GM21515 (cell line): ENCODE measurements at regions not wholly inside any gene's neighbourhood (a gene's known extent, or its start where the extent isn't known, plus 50 kb on each side); places are given as distances from the start of the nearest gene placed in this dataset.
"Not testable (repeated sequence)": the region's sequence is repeated elsewhere in the genome, so short reads cannot be mapped to it uniquely, and the experiment has no call there.

Source experiments
- ATAC-seq: cut with Tn5 transposase; IDR thresholded peaks from one replicate; pipeline ENCODE4 v1.9.1; 2021; ENCODE audit not compliant: unreplicated experiment

DNA sequence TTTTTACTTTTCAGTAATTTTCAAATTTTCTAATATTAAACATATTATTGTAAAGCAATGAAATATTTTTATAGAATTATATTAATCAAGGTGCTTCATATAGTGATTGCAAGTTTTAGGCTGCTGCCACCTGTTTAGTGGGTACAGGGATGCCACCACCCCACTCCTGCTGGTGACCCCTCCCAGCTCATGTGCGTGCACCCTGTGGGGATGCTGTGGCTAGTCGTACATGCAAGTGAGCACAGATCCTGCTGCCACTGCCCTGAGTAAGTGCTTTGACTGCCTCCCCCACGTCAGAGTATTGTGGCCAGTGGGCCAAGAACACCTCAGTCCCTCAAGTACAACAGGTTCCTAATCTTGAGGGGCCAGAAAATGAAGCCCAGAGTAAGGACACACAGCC is 320.1 kb upstream of the DDI1 start:
- no peak for ATAC-seq

DNA sequence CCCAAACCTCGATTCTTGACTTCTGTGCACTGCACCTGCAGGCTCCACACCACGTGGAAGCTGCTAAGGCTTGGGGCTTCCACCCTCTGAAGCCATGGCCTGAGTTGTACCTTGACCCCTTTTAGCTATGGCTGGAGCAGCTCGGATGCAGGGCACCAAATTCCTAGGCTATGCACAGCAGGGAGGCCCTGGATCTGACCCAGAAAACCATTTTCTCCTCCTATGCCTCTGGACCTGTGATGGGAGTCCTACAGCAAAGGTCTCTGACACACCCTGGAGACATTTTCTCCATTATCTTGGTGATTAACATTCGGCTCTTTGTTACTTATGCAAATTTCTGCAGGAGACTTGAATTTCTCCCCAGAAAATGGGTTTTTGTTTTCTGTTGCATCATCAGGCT is 309.2 kb upstream of the DDI1 start:
- no peak for ATAC-seq

DNA sequence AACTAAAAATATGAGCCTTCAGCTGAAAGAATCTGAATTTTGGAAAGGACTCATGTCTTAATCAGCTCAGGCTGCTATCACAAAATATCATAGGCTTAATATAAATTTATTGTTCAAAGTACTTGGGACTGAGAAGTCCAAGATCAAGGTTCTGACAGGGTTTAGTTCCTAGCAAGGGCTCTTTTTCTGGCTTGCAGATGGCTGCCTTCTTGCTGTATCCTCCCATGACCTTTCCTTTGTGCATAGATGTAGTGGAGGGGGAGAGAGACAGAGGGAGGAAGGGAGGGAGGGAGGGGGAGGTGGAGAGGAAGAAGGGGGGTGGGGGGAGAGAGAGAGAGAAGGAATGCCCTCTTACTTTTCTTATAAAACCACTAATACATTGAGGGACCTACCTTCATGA is 306.8 kb upstream of the DDI1 start:
- no peak for ATAC-seq

DNA sequence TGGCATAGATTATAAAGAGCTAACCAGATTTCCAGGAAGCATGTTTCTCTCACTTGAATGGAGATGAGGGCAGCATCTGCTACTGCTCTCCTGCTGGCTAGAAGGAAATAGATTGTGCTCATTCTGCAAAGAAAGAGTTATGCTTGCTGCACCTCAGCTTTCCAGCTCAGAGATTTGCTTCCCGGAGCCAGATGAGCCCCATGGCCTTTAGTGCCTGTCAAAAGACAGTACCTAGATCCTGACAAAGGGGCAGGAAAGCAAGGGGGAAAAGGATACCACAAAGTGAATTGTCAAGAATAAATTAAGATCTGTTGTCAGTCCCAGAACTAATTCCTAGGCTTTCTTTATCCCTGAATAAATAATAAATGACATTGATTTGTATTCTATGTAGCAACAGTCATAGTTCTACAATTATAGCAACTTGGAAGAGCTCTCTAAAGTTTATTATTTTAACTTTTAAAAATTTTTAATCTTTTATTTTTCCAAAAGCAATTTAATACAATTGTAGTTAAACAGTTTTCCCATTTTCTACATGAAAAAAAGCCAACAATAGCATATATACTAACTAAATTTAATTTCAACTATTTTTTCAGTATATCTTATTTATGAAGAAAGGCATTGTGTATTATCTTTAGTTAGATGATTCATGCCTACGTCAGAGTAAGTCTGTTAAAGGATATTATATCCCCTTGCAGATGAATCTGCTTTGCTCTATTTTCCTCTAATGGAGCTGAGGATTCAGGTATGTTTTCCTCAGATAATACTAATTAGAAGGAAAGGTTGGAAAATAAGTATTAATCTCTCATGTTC is 306.1 kb upstream of the DDI1 start:
- no peak for ATAC-seq

DNA sequence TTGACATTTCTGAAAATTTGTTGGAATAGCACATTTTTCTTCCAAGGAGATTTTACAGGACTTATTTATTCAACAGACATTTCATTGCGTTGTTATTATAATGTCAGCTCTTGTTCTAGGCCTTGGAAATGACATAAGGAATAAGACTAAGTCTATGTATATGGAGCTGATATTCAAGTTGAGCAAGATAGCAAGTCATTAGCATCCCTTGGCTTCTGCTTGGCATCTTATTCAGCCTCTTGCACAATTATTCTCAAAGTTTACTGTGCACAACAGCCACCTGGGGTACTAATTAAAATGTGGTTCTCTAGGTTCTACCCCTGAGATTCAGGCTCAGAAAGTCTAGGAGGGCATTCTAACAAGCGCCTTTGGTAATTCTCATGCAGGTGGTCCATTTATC is 304.8 kb upstream of the DDI1 start:
- ATAC-seq: no peak

DNA sequence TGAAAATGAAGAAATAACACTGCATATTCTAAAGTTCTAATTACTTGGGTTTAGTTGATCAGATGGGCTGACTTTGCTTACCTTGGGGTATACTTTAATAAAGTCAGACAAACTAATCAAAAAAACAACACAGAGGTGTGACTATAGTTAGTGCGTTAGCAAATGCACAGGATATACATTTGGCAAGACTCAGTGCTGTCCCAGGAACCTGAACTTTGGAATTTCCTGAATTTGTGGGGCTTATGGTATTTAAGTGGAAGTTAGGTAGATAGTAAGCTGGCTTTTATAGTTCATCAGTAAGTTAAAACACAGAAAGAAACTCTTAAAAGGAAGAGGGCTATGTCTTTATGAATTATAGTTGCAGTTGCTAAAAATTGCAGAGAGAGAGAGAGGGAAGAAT is 302.6 kb upstream of the DDI1 start:
- no peak for ATAC-seq

DNA sequence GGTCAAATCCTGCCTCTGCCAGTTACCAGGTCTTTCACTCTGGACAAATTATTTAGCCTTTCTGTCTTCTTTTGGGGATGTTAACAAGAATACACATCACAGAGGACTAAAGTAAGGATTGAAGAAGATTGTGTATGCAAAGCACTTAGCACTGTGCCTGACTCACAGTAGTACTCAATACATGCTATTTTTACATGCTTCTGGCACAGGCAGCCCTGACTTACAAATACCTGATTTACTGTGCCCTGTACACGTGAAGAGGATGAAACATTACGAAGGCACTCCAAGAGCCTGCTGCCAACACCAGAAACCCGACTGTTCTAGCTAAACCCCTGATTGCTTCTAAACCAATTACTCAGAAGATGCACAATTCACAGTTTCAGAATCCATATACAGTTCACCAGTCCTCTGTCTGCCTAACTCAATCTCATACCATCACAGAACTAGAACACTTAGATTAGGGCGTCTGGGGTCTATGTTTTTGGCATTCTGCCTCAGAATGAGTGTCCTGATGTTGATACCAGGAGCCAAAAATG is 300.9 kb upstream of the DDI1 start:
- no peak for ATAC-seq

DNA sequence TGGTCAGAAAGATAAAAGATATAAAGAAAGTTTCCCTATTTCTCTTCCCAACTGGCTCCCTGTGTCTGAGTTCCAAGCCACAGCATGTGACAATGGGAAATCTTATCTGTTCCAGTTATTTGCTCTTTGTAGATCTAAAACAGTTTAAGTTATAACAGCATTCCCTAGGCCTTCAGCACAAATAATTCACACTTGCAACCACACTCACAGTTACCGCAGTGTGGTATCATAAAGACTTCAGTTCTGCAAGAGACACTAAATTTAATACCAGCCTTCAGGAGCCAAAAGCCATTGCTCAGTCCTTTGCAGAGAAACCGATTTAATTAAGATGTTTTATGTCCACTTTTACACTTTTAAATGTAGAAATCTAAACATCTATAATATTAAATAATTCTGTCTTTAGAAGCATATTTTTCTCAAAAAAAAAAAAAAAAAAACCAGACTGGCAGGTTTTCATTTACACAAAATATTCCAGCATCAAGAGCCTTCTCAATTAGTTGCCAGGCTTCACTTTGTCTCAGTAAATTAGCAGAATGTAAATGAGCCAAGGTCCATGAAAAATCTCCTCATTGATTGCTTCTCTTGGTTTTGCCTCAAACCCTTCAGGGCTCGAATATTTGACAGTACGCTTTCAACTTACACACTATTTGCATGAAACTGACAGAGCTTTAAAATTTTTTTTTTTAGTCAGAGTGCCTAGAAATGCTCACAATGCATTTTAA is 300.0 kb upstream of the DDI1 start:
- ATAC-seq: no peak

DNA sequence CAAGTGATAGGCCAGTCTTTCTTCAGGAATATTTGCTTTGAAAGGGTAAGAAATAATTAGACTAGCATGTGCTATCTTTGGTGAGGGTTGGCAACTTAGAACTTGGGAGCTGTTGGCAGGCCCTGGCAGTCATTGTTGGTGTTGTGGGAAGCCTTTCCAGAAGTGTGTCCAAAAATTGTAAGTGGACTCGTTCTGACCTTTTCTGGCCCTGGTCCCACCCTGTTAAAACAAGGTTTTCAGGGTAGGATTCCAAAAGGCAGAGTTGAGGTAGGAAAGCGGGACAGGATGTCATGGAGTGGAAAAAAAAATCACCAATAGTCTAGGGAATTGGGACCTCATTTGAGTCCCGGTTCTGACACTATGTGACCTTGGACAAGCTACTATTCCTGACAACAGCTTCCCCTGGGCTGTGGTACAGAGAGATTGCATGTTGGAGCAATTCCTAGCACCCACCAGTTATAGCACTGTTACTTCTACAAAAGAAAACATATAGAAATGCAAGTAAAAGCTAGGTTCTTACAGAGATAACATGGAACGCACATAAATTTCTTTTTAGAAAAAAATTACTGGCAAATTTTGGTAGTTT is 299.3 kb upstream of the DDI1 start:
- ATAC-seq: no peak

DNA sequence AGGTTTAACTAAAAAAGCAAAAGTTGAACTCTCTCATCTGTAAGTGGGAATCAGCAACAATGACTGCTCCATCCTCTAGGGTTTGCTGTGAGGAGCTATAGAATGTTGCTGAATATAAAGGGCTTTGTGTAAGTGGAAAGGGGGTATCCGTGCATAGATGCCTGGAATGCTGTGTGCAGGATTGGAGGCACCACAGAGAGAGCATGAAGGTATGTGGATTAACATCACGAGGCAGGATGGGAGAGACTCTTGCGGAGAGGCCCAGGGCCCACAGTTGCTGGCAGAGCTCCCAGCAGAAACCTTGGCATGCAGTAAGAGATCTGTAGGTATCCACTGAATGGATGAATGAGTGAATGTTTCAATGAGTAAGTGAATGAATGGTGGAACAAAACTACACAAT is 298.7 kb upstream of the DDI1 start:
- no peak for ATAC-seq

DNA sequence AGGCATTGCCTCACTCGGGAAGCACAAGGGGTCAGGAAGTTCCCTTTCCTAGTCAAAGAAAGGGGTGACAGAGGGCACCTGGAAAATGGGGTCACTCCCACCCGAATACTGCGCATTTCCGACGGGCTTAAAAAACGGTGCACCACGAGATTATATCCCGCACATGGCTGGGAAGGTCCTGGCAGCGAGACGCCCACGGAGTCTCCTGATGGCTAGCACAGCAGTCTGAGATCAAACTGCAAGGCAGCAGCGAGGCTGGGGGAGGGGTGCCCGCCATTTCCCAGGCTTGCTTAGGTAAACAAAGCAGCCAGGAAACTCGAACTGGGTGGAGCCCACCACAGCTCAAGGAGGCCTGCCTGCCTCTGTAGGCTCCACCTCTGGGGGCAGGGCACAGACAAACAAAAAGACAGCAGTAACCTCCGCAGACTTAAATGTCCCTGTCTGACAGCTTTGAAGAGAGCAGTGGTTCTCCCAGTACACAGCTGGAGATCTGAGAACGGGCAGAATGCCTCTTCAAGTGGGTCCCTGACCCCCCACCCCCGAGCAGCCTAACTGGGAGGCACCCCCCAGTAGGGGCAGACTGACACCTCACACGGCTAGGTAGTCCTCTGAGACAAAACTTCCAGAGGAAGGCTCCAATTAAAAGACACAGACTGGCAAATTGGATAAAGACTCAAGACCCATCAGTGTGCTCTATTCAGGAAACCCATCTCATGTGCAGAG is 297.2 kb upstream of the DDI1 start:
- not testable (repeated sequence) for ATAC-seq

DNA sequence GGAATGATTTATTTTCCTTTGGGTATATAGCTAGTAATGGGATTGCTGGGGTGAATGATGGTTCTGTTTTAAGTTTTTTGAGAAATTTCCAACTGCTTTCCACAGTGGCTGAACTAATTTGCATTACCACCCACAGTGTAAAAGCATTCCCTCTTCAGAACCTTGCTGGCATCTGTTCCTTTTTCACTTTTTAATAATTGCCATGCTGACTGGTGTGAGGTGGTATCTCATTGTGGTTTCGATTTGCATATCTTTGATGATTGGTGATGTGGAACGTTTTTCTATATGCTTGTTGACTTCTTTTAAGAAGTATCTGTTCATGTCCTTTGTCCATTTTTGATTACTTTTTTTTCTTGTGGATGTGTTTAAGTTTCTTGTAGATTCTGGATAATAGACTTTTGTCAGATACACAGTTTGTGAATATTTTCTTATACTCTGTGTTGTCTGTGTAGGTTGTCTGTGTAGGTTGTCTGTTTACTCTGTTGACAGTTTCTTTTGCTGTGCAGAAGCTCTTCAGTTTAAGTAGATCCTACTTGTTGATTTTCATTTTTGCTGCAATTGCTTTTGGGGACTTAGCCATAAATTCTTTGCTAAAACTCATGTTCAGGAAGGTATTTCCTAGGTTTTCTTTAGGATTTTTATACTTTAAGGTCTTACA is 291.8 kb upstream of the DDI1 start:
- ATAC-seq: no peak

DNA sequence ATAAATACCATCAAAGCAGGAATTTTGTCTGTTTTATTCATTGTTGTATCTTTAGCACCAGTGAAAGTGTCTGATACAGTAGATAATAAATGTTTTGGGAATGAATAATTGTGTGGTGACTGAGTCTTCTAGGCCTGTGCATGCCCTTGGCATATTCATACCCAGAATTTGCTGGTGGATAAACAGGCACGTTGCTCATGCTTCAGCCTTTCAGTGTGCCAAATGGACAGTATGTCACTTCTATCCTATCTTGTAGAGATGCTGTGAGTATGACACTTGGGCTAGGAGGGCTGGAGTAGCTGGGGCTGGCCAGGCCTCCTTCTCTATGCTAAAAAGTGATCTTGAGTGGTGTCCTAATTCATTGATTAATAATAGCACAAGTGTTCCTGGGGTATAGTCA is 287.3 kb upstream of the DDI1 start:
- ATAC-seq: no peak

DNA sequence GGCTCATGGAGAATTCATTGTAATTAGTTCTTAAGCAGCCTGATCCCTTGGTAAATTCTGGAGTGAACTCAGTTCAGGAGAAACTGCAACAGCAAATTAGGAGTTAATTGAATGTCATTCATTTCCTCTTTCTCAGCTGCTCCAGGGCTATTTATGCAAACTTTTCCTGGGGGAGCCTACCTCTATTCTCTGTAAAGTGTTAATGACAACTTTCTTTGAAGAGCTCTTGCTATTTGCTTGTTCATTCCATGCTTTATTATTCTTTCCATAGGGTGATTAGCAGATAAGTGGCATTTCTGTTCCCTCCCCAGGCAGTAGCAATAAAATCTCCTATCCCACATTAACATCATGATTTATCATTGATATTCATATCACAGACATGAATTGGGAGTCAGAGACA is 267.6 kb upstream of the DDI1 start:
- no peak for ATAC-seq

DNA sequence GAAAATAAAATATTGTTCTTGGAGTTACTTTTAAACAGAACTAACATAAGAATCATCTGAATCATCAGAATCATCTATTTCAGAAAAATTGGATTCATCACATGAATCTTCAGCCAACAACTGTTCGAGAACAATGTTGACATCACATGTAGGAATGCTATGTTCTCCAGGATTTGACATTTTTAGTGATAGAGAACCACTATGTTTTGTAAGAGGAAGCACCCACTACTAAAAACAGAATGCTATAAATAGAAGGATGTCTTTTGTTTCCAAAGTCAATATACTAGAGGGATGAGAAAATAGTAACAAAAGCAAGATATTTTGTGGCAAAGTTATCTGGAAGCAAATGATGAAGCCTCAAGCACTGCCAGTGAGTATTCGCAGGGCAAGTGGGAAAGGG is 263.4 kb upstream of the DDI1 start:
- ATAC-seq: no peak

DNA sequence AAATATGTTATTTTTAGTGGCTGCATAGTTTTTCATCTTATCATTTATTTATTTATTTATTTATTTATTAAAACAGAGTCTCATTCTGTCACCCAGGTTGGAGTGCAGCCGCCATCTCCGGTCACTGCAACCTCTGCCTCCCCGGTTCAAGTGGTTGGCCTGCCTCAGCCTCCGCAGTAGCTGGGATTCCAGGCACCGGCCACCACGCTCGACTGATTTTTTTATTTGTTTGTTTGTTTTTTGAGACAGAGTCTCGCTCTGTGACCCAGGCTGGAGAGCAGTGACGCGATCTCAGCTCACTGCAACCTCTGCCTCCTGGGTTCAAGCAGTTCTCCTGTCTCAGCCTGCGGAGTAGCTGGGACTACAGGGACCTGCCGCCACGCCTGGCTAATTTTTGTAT is 262.9 kb upstream of the DDI1 start:
- no peak for ATAC-seq

DNA sequence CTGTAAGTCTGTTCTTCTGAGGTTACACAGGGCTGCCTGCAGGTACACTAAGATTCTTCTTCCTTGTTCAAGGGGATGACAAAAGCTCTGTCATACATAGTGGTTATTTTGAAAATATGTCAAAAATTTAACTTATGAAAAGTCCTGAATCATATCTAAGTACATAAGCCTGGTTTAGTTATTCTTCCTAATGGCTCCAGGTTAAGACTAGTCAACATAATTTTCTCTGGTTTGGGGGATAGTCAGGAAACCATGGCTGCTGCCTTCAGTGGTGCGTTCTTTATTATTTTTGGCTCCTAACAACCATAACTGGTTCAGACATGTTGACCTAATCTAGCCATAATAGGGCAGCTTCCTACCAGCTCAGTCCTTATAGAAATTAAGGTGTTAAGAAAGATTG is 257.4 kb upstream of the DDI1 start:
- ATAC-seq: no peak

DNA sequence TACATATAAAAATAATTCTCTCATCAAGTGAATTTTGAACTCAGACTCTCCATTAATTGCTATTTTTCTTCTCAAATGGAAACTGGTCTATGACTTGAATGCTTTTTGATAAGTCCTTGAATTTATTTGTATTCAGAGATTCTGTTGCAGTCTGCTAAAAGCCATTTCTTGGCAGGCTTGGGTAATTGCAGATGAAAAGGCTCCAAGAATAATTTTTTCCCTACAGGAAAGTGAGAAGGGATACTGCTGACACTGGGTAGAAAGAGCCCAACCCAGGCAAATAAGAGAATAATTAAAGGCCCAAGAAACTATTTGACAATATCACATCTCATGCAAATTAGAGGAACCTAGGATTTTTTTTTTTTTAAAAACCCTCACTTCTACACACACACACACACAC is 246.5 kb upstream of the DDI1 start:
- ATAC-seq: no peak

DNA sequence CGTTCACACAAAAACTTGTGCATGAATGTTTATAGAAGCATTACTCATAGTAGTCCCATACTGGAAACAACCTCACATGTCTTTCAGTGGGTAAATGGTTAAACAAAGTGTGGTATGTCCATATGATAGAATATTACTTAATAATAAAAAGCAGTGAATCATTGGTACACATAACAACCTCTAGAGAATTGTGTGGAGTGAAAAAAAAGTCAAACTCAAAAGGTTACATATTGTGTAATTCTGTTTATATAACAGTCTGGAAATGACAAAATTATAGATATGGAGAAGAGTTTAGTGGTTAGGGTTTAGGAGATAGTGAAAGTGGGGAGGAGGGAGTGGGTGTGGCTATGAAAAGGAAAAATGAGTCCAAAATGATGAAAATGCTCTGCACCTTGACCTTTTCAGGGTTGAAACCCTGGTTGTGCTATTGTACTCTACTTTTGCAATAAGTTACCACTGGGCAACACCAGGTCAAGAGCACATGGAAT is 243.4 kb upstream of the DDI1 start:
- ATAC-seq: no peak

DNA sequence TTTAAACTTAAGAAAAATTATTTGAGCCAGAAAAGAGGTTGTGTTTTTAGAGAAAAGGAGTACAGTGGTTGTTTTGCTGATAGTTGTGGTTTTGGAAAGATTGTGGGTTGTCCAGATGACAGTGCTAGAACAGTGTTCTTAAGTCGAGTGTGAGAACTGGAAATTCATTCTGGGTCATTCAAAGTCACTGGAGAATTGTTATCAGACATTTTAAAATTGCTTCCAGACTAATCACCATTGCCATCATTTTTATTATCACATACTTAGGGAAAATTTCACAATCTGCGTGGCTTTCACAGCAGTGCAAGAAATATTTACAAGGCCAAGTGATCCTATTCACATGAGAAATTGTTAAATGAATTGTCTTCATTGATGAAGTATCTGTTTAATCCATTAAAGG is 242.2 kb upstream of the DDI1 start:
- ATAC-seq: no peak

DNA sequence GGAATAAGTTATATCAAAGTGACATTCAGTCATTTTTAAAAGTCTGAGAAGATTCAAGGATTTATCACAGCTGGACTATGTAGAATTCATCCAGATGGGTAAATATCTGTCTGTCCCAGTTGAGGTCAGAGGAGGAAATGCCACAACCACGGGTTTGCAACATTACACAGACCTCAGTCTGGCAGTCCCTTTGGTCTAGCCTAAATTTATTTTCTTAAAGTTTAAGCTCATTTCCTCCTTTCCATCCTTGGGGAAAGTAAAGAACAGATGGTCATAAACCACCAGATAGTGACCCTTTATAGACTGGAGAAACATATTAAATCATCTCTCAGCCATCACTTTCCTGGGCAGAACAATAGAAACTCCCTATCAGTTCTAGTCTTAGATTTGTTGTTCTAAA is 238.4 kb upstream of the DDI1 start:
- no peak for ATAC-seq
